ENCODE measurements at regions not wholly inside any gene's neighbourhood (a gene's known extent, or its start where the extent isn't known, plus 50 kb on each side); places are given as distances from the start of the nearest gene placed in this dataset.

DNA sequence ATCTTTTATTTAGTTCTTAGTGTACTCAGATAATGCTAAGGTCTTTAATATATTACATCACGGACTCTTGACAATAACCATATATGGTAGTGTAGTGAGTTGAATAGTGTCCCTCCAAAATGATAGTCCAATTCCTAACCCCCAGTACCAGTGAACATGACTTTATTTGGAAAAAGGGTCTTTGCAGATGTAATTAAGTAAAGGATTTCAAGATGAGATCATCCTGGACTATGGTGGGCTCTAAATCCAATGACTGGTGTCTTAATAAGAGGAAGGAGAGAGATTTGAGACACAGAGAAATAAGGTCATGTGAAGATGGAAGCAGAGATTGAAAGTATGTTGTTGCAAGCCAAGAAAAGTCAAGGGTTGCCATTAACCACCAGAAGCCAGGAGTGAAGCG lies 236.5 kb upstream of the DIPK2B start:
- no peaks in the 10 kb centered on the region for H4K20me1 ChIP-seq (ENCODE audit: insufficient read depth, low read length)
- H3K23ac ChIP-seq (ENCODE audit: low read depth, low read length): no peak overlapping the region
- ATAC-seq (ENCODE audit: low read depth) (no peak), DNase-seq (no peak)
- no peak overlapping the region for H2BK15ac ChIP-seq (ENCODE audit: low read depth, low read length)
- no peak overlapping the region for H3K56ac ChIP-seq (ENCODE audit: extremely low read depth, insufficient read depth, low read length)
- WGBS, 2 experiments (ENCODE audit: extremely low coverage in 2 of 2, insufficient read length in 1 of 2): no CpG with 5 or more reads among the region's 2 CpGs
- H3K18ac ChIP-seq (ENCODE audit: low read depth, low read length): no peak overlapping the region
- dilution Hi-C loops (cut with HindIII; ENCODE audit: low sequenced_read_pairs, unreplicated experiment): no loop called here
- no peak overlapping the region for H3K4me3 ChIP-seq (ENCODE audit: insufficient read depth, low read depth, low read length)
- peaks cover 8% of the 10 kb centered on the region; the same call in 1 of the 2 replicates for H3K9me1 ChIP-seq (ENCODE audit: insufficient read depth, low read length)
- no peak overlapping the region for H3K9ac ChIP-seq (ENCODE audit: low read depth, low read length)
- POLR2A ChIA-PET (ENCODE audit: unreplicated experiment): no interaction called here
- H4K5ac ChIP-seq (ENCODE audit: low read depth, low read length): no peak overlapping the region
- no TSS peak for BruUV-seq (replicated peaks)
- no peaks in the 10 kb centered on the region for H3K36me3 ChIP-seq (ENCODE audit: control insufficient read depth, insufficient read depth, low read length)
- H2BK5ac ChIP-seq (ENCODE audit: low read depth, low read length, poor library complexity, severe bottlenecking): no peak overlapping the region
- no peaks in the 10 kb centered on the region for H3K9me3 ChIP-seq (ENCODE audit: control insufficient read depth, insufficient read depth, low read length)
- H3K79me1 ChIP-seq (ENCODE audit: low read depth in 1 of 2, low read length in 2 of 2): no peaks in the 10 kb centered on the region
- no peak overlapping the region for H3K4ac ChIP-seq (ENCODE audit: low read depth, low read length)
- no peak overlapping the region for H2AK9ac ChIP-seq (replicated peaks; ENCODE audit: low read depth, low read length, poor library complexity)
- no peak overlapping the region for H2BK20ac ChIP-seq (ENCODE audit: low read depth, low read length)
- intact Hi-C loops (cut with micrococcal nuclease): no loop called here
- no peak overlapping the region for H2AK5ac ChIP-seq (ENCODE audit: low read depth, low read length)
- H4K8ac ChIP-seq (ENCODE audit: low read depth in 2 of 2, low read length in 2 of 2): no peak overlapping the region
- TF ChIP-seq POLR2A (IDR thresholded peaks at IDR 0.05; ENCODE audit: low read depth, low read length) (no peak), ELK1 (IDR thresholded peaks at IDR 0.05; ENCODE audit: borderline replicate concordance, low read depth, low read length) (no peak), MXI1 (IDR thresholded peaks at IDR 0.05; ENCODE audit: borderline replicate concordance, low read depth, low read length) (no peak), MAFK (IDR thresholded peaks at IDR 0.05; ENCODE audit: low read depth, low read length) (no peak), NFE2L2 (IDR thresholded peaks at IDR 0.05; ENCODE audit: low read depth, low read length) (no peak), FOS (IDR thresholded peaks at IDR 0.05; ENCODE audit: low read depth, low read length) (no peak)
- TF ChIP-seq, protein P1, sequence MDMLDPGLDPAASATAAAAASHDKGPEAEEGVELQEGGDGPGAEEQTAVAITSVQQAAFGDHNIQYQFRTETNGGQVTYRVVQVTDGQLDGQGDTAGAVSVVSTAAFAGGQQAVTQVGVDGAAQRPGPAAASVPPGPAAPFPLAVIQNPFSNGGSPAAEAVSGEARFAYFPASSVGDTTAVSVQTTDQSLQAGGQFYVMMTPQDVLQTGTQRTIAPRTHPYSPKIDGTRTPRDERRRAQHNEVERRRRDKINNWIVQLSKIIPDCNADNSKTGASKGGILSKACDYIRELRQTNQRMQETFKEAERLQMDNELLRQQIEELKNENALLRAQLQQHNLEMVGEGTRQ (IDR thresholded peaks at IDR 0.05; ENCODE audit: low read depth, low read length): no peak
- H3K27me3 ChIP-seq (ENCODE audit: control insufficient read depth, insufficient read depth, low read length): peaks cover 5% of the 10 kb centered on the region
- H3K14ac ChIP-seq (replicated peaks; ENCODE audit: low read depth, low read length): no peak overlapping the region
- in situ Hi-C loops (cut with MboI; ENCODE audit: low sequenced_read_pairs): no loop called here
- no peak overlapping the region for H2AFZ ChIP-seq (replicated peaks; ENCODE audit: low read length, poor library complexity)
- H3K27ac ChIP-seq (ENCODE audit: insufficient read depth, low read length): no peak overlapping the region
- no peak overlapping the region for H2BK120ac ChIP-seq (ENCODE audit: low read depth, low read length)
- H3K4me2 ChIP-seq (ENCODE audit: low read depth, low read length): no peak overlapping the region
- CTCF ChIA-PET: no interaction called here
- no peaks in the 10 kb centered on the region; the same call in 1 of the 2 replicates for H3K4me1 ChIP-seq (ENCODE audit: control insufficient read depth, insufficient read depth, low read length)
- H4K91ac ChIP-seq (ENCODE audit: insufficient read depth, low read depth, low read length): no peak overlapping the region

Measured in IMR-90 (cell line).